GM18519 (cell line): ENCODE measurements at regions not wholly inside any gene's neighbourhood (a gene's known extent, or its start where the extent isn't known, plus 50 kb on each side); places are given as distances from the start of the nearest gene placed in this dataset.
"Not testable (repeated sequence)": the region's sequence is repeated elsewhere in the genome, so short reads cannot be mapped to it uniquely, and the experiment has no call there.

Experiments used
- ATAC-seq: cut with Tn5 transposase; IDR thresholded peaks from one replicate; pipeline ENCODE4 v1.9.1; 2021; ENCODE audit warnings: mild to moderate bottlenecking, moderate library complexity; ENCODE audit not compliant: unreplicated experiment, low FRiP score

GRCh38 chr20:56689318-56689717 is 60.2 kb downstream of the TFAP2C start:
- no peak for ATAC-seq

- ATAC-seq = no peak
Measured at GRCh38 chr20:56689852-56690485, 60.9 kb downstream of the TFAP2C start.

DNA sequence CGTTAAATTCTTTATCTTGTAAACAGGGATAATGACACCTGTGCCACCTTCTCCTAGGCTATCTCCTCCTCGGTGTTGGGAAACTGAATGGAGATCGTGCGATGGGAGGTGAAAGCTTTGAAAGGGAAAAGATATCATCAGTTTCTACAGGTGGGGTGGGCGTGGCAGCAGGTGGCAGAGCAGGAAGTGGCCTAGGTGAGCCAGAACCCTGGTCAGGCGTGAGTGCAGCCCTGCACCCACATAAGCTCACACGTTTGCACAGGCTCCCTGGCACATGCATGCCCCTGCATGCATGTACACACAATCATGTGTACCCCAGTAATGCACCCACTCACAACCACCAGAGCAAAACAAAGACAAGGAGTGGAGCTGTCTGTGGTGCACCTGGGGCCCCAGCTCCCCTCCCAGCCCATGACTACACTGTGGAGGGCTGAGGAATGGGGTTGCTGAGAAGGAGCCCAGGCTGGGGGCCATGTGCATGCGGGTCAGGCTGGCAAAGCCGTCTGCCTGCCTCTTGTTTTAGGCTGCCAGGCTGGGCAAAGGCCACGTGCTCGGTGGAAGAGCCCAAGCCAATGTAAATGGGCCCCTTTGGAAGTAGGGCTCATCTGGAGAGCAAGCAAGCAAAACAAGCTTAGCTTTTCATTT is 61.5 kb downstream of the TFAP2C start:
- no peak for ATAC-seq

GRCh38 chr20:56691325-56691998 is 62.4 kb downstream of the TFAP2C start:
- no peak for ATAC-seq

DNA sequence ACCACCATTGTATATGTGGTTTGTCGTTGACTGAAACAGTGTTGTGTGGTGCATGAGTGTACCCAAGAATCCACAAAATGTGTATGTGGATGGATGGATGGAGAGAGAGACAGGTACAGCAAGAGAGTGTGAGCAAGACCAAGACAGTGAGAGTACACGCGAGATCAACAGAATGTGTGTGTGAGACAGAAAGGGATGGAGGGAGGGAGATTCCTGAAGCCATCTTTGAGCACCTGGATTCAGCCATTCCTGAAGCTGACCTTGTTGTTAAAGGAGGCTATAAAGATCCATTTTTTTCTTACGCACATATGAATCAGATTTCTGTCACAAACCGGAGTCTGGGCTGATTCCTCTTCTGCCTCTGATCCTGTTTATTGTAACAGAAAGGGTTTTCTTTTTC is 64.1 kb downstream of the TFAP2C start:
- ATAC-seq = no peak

GRCh38 chr20:56697476-56697875 is 68.4 kb downstream of the TFAP2C start:
- ATAC-seq = no peak

DNA sequence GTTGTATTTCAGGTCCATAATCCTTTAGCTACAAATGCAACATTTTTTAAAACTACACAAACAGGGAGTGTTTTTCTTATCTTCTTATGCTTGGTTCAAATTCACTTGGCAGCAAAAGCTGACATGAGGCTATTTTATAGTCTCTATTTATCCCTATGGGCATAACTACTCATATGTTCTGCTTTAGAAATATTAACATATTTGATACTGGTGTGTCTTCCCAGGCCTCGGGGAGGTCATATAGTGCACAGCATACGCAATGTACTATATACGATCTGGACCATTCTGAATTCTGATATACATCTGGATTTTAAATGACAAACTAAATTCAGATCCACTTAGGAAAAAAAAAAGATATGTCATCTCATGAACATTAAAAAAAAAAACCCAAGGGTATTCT is 69.2 kb downstream of the TFAP2C start:
- no peak for ATAC-seq

DNA sequence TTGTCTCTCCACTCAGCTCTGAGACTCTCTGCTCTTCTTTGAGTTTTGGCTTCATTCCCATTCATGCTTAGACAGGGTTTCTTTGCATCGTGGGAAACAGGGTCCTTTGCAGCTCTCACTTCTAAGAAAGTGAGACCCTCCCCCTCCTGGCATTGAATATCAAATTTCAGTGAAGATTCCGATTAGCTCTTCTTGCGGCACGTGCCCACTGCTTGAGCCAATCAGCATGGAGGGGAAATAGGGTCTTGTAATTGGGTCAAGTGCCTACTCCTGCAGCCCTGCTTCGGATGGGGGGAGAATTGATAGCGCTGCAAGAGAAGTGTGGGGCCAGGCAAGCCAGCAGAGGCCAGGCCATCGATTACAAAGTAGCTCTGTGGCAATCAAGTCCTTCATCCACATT is 69.6 kb downstream of the TFAP2C start:
- no peak for ATAC-seq

DNA sequence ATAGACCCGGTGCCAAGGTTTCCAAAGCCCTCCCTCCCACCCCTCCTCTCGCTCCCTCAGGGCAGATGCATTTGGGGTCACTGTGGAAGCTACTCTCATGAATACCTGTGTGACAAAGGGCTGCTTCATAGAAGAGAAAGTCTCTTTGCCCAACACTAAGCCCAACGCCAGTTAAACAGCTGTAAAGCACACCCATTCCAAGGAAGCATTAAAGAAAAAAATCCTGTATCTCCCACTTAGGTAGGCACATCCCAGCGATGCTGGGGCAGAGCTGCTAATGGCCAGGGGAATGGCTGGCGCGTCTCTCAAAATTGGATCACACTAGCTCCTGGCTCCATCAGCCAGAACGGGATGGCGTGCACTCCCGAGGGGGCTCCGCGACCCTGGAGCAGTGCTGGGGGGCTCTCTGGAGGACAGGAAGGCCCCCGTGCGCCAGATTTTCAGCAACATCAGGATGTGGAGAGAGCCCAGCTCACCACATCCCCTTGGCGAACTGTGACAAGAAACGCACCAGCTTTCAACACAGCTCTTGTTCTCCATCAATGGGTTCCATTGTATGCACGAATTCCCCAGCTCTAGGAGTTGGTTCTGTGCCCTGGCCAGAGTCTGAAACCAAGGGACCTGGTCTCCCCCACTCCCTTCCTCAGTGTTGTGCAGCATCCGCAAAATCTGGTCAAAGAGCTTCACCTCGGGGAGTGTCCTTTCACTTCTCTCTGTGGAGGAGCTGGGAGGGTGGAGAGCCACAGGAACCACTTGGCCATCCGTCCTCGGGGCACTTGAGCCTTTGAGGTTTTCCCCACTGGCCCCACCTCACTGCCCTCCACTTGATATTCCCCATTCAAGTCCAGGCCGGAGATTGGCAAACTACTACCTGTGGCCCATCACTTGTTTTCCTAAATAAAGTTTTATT is 74.1 kb downstream of the TFAP2C start:
- ATAC-seq = no peak

DNA sequence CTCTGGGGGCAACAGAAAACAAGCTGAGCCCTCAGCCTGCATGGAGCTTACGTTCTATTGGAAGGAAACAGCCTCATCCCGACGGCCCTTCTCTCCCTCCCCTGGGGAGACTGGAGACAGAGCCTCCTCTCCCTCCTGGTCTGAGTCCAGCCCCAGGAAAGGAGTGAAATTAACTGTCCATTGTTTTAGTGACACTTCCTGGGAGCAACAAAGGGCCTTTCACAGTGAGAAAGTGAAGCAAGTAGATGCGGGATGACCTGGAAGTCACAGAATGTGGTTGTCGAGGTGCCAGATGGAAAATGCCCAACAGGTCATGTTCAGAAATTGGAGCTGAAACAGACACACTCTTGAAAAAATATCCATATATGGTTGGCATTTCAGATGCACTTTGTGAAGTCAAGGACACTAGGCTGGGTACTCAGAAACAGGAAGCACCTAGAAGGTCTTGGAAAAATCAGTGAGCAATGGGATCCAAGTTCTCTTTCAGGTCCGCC is 77.8 kb downstream of the TFAP2C start:
- no peak for ATAC-seq

DNA sequence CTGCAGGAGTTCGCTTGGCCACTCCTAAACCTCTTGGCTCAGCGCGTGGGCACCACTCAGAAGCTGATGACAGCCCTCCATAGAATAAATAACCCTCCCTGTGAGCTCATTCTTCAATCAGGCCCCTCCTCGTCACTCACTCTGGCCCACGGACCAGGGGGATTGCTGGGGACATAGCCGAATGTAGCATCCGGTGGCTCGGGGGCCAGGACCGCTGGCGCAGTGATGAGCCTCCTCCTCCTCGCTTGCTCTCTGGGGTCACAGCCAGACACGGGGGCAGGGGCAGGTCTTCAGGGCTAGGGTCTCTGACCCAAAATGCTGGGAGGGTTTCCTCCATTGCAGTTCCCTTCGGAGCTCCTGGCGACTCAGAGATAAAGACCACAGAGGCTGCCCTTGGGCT is 79.9 kb downstream of the TFAP2C start:
- no peak for ATAC-seq

DNA sequence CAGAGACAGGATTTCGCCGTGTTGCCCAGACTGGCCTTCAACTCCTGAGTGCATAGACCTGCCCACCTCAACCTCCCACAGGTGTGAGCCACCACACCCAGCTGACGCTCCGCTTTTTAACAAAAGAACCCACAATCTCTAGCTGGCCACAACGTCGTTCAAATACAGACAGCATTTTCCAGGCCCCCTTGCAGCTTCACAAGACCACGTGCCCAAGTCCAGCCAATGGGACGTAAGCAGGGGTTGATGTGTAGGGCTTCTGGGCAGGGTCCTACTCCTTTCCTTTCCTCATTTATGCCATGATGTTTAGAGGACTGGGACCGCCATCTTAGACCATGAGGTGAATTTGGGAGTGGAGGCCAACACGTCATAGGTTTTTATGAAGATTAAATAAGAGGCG is 81.0 kb downstream of the TFAP2C start:
- ATAC-seq = no peak

- not testable (repeated sequence) for ATAC-seq
Measured at GRCh38 chr20:56710577-56710976, 81.5 kb downstream of the TFAP2C start.

DNA sequence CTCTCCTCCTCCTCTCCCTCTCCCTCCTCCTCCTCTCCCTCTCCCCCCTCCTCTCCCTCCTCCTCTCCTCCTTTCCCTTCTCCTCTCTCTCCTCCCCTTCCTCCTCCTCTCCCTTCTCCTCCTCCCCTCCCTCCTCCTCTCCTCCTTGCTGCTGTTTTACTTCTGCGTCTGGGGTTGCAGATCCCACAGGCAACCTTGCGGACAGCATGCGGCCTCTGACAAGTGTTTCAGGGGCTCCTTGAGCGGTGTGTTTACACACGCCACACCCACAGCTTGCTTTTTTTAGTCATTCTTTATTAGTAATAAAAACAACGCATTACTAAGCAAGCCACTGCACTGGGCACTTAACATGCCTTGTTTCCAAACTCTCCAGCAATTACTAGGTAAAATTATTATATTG is 81.9 kb downstream of the TFAP2C start:
- ATAC-seq = no peak

- ATAC-seq = no peak
Measured at GRCh38 chr20:56715309-56715708, 86.2 kb downstream of the TFAP2C start.

DNA sequence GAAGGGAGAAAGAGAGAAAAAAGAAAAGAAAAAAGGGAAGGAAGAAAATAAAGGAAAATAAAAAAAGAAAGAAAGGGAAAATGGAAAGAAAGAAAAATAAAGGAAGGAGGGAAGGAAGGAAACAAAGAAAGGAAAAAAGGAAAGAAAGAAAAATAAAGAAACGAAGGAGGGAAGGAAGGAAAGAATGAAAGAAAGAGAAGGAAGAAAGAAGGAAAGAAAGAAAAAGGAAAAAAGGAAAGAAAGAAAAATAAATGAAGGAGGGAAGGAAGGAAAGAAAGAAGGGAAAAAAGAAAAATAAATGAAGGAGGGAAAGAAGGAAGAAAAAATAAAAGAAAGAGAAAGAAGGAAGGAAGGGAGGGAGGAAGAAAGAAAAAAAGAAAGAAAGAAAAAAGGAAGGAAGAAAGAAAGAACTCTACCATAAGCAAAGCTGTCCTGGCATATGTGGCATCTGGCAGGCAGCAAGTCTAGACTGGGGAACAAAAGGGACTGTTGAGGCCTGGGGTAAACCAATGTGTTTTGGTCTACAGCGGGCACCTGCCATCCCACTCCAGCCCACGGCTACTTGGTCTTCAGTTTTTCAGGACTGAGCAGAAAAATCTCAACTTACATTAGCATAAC is 86.9 kb downstream of the TFAP2C start:
- no peak for ATAC-seq

DNA sequence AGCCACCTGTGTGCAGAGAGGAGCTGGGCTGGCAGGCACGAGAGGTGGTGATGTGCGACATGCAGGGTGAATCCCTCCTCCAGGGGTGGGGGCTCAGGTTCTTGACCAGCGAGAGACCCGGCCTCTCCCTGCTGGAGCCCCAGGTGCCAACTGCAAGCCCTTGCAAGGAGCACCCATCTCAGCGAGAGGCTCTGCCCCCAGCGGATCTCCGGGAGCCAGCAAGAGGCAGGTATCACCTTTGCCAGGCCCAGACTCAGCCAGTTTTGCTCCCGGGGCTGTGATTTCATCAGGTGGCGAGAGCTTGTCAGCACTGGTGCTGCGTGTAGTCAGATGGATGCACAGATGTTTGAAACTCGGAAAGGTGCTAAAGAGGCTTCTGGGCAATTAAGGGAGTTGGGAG is 87.7 kb downstream of the TFAP2C start:
- no peak for ATAC-seq

DNA sequence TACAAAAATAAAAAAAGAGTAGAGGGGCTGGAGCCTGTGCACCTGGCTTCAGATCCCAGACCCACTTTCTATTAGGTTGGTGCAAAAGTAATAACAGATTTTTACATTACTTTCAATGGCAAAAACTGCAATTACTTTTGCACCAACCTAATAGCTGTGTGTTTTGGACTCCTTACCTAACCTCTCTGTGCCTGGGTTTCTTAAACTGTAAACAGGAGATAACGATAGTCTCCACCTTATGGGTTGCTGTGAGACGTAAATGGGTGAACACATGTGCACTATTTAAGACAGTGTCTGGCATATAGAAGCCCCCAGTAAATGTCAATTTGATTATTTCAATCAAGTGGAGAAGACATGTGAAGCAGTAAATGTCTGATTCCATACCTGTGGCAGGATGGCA is 89.7 kb downstream of the TFAP2C start:
- ATAC-seq = no peak

- no peak for ATAC-seq
Measured at GRCh38 chr20:56720620-56721213, 91.6 kb downstream of the TFAP2C start.

DNA sequence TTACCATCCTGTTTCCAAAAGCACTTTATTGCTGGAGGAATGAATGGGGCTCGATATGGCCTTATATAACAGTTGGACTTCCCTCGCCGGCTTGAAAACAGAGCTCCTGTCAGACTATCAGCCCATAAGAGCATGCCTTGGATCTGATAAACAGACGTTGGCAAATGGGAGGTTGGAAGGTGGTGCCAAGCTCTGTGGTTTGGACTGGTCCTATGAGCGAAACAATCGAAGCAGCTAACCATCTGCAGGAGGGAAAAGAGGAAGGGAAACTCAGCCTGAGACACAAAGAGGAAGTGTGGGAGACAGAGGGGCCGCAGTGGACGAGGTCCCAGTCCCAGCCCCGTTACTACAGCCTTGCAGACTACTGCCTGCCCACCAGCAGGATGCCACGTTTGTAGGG is 92.9 kb downstream of the TFAP2C start:
- ATAC-seq = no peak
